Activated naive CD8-positive, alpha-beta T cell treated with anti-CD3 and anti-CD28 coated beads for 36 hours (primary cell): ENCODE measurements at regions not wholly inside any gene's neighbourhood (a gene's known extent, or its start where the extent isn't known, plus 50 kb on each side); places are given as distances from the start of the nearest gene placed in this dataset.
"Not testable (repeated sequence)": the region's sequence is repeated elsewhere in the genome, so short reads cannot be mapped to it uniquely, and the experiment has no call there.

Source experiments
- DNase-seq: peaks from one replicate; pipeline ENCODE4 v3.0.0; 2021
- H3K27ac Mint-ChIP-seq: one replicate; pipeline ENCODE4 v1.8.0; 2022; ENCODE audit warnings: mild to moderate bottlenecking, moderate library complexity, mixed read lengths
- H3K27me3 Mint-ChIP-seq: one replicate; pipeline ENCODE4 v1.8.0; 2022; ENCODE audit warnings: mild to moderate bottlenecking, mixed read lengths
- H3K36me3 Mint-ChIP-seq: one replicate; pipeline ENCODE4 v1.8.0; 2021; ENCODE audit warnings: mild to moderate bottlenecking, mixed read lengths
- H3K4me1 Mint-ChIP-seq: one replicate; pipeline ENCODE4 v1.8.0; 2021; ENCODE audit warnings: mixed read lengths
- H3K4me3 Mint-ChIP-seq: one replicate; pipeline ENCODE4 v1.8.0; 2022; ENCODE audit warnings: mild to moderate bottlenecking, moderate library complexity, mixed read lengths
- H3K9me3 Mint-ChIP-seq: one replicate; pipeline ENCODE4 v1.8.0; 2022; ENCODE audit warnings: mixed read lengths

GRCh38 chr13:50457415-50458393, 385.8 kb downstream of the DLEU7 start:
- H3K36me3 Mint-ChIP-seq: no peaks in the 10 kb centered on the region
- H3K27ac Mint-ChIP-seq: no peak overlapping the region
- H3K4me3 Mint-ChIP-seq: no peak overlapping the region
- peaks cover 3% of the 10 kb centered on the region for H3K4me1 Mint-ChIP-seq
- H3K27me3 Mint-ChIP-seq: no peaks in the 10 kb centered on the region
- H3K9me3 Mint-ChIP-seq: no peaks in the 10 kb centered on the region
- DNase-seq: no peak

- H3K27me3 Mint-ChIP-seq: no peaks in the 10 kb centered on the region
- H3K4me3 Mint-ChIP-seq: no peak overlapping the region
- no peak for DNase-seq
- peaks cover 3% of the 10 kb centered on the region for H3K4me1 Mint-ChIP-seq
- H3K36me3 Mint-ChIP-seq: no peaks in the 10 kb centered on the region
- H3K9me3 Mint-ChIP-seq: no peaks in the 10 kb centered on the region
- H3K27ac Mint-ChIP-seq: no peak overlapping the region
Observed at GRCh38 chr13:50459046-50459445, 384.4 kb downstream of the DLEU7 start.

GRCh38 chr13:50459658-50460057, 383.8 kb downstream of the DLEU7 start:
- Mint-ChIP-seq H3K27me3 (no peaks in the 10 kb centered on the region), H3K27ac (no peak overlapping the region), H3K36me3 (no peaks in the 10 kb centered on the region), H3K4me3 (no peak overlapping the region), H3K9me3 (no peaks in the 10 kb centered on the region), H3K4me1 (peaks cover 3% of the 10 kb centered on the region)
- no peak for DNase-seq

GRCh38 chr13:50460358-50460757, 383.1 kb downstream of the DLEU7 start:
- Mint-ChIP-seq H3K36me3 (no peaks in the 10 kb centered on the region), H3K4me1 (peaks cover 3% of the 10 kb centered on the region), H3K27me3 (no peaks in the 10 kb centered on the region), H3K27ac (no peak overlapping the region), H3K4me3 (no peak overlapping the region), H3K9me3 (no peaks in the 10 kb centered on the region)
- no peak for DNase-seq

GRCh38 chr13:50461189-50461588, 382.3 kb downstream of the DLEU7 start:
- no peak overlapping the region for H3K4me3 Mint-ChIP-seq
- no peaks in the 10 kb centered on the region for H3K9me3 Mint-ChIP-seq
- peaks cover 3% of the 10 kb centered on the region for H3K4me1 Mint-ChIP-seq
- no peaks in the 10 kb centered on the region for H3K36me3 Mint-ChIP-seq
- DNase-seq: no peak
- H3K27ac Mint-ChIP-seq: no peak overlapping the region
- H3K27me3 Mint-ChIP-seq: no peaks in the 10 kb centered on the region

- Mint-ChIP-seq H3K4me3 (no peak overlapping the region), H3K27me3 (peaks cover 7% of the 10 kb centered on the region), H3K4me1 (peaks cover 3% of the 10 kb centered on the region), H3K9me3 (no peaks in the 10 kb centered on the region), H3K27ac (no peak overlapping the region), H3K36me3 (no peaks in the 10 kb centered on the region)
- no peak for DNase-seq
Observed at GRCh38 chr13:50463719-50464118, 379.8 kb downstream of the DLEU7 start.

GRCh38 chr13:50464349-50465251, 378.9 kb downstream of the DLEU7 start:
- Mint-ChIP-seq H3K4me1 (peaks cover 3% of the 10 kb centered on the region), H3K4me3 (no peak overlapping the region), H3K36me3 (no peaks in the 10 kb centered on the region), H3K27me3 (peaks cover 7% of the 10 kb centered on the region), H3K27ac (no peak overlapping the region), H3K9me3 (no peaks in the 10 kb centered on the region)
- no peak for DNase-seq

GRCh38 chr13:50466456-50466855, 377.0 kb downstream of the DLEU7 start:
- Mint-ChIP-seq H3K27me3 (peaks cover 7% of the 10 kb centered on the region), H3K4me3 (no peak overlapping the region), H3K36me3 (no peaks in the 10 kb centered on the region), H3K9me3 (no peaks in the 10 kb centered on the region), H3K4me1 (peaks cover 3% of the 10 kb centered on the region), H3K27ac (no peak overlapping the region)
- DNase-seq: no peak

GRCh38 chr13:50467156-50468110, 376.1 kb downstream of the DLEU7 start:
- Mint-ChIP-seq H3K27ac (no peak overlapping the region), H3K9me3 (no peaks in the 10 kb centered on the region), H3K27me3 (peaks cover 7% of the 10 kb centered on the region), H3K4me3 (no peak overlapping the region), H3K4me1 (peaks cover under 1% of the 10 kb centered on the region), H3K36me3 (no peaks in the 10 kb centered on the region)
- DNase-seq: no peak

- no peaks in the 10 kb centered on the region for H3K36me3 Mint-ChIP-seq
- DNase-seq: no peak
- H3K27me3 Mint-ChIP-seq: peaks cover 7% of the 10 kb centered on the region
- H3K9me3 Mint-ChIP-seq: no peaks in the 10 kb centered on the region
- H3K27ac Mint-ChIP-seq: no peak overlapping the region
- H3K4me1 Mint-ChIP-seq: no peaks in the 10 kb centered on the region
- no peak overlapping the region for H3K4me3 Mint-ChIP-seq
Observed at GRCh38 chr13:50468849-50469669, 374.4 kb downstream of the DLEU7 start.

- not testable (repeated sequence) for DNase-seq, H3K4me3 Mint-ChIP-seq, H3K27ac Mint-ChIP-seq, H3K36me3 Mint-ChIP-seq, H3K9me3 Mint-ChIP-seq, H3K27me3 Mint-ChIP-seq, H3K4me1 Mint-ChIP-seq
Observed at GRCh38 chr13:50473050-50473449, 370.4 kb downstream of the DLEU7 start.

- H3K9me3 Mint-ChIP-seq: no peaks in the 10 kb centered on the region
- no peaks in the 10 kb centered on the region for H3K4me1 Mint-ChIP-seq
- no peak overlapping the region for H3K27ac Mint-ChIP-seq
Observed at GRCh38 chr13:50474088-50474662, 369.3 kb downstream of the DLEU7 start.

GRCh38 chr13:50476577-50477285, 366.8 kb downstream of the DLEU7 start:
- H3K9me3 Mint-ChIP-seq: no peaks in the 10 kb centered on the region
- no peaks in the 10 kb centered on the region for H3K4me1 Mint-ChIP-seq
- peaks cover 4% of the 10 kb centered on the region for H3K27me3 Mint-ChIP-seq
- no peak for DNase-seq
- H3K27ac Mint-ChIP-seq: no peak overlapping the region
- no peak overlapping the region for H3K4me3 Mint-ChIP-seq
- H3K36me3 Mint-ChIP-seq: no peaks in the 10 kb centered on the region

More at GRCh38 chr13:50474088-50474662, 369.3 kb downstream of the DLEU7 start:
- no peak overlapping the region for H3K4me3 Mint-ChIP-seq
- no peak for DNase-seq
- H3K27me3 Mint-ChIP-seq: peaks cover 4% of the 10 kb centered on the region
- no peaks in the 10 kb centered on the region for H3K36me3 Mint-ChIP-seq
